Trophoblast cell (in vitro differentiated cells and primary cell): ENCODE measurements at regions not wholly inside any gene's neighbourhood (a gene's known extent, or its start where the extent isn't known, plus 50 kb on each side); places are given as distances from the start of the nearest gene placed in this dataset.

ENCODE experiments used
- DNase-seq, 2 donors: peaks; one replicate each; pipeline ENCODE4 v3.0.0-alpha.2; 2016
- H2AFZ ChIP-seq: 2 replicates; pipeline ENCODE4 v1.6.1; 2013; ENCODE audit warnings: low read length, moderate library complexity, mild to moderate bottlenecking; ENCODE audit not compliant: insufficient read depth, poor library complexity
- H2AK5ac ChIP-seq: 2 replicates; pipeline ENCODE4 v1.6.1; 2013; ENCODE audit warnings: mild to moderate bottlenecking, low read length
- H2BK120ac ChIP-seq: 2 replicates; pipeline ENCODE4 v1.6.1; 2013; ENCODE audit warnings: low read length, mild to moderate bottlenecking, moderate library complexity; ENCODE audit not compliant: insufficient read depth, poor library complexity
- H2BK12ac ChIP-seq: 2 replicates; pipeline ENCODE4 v1.6.1; 2013; ENCODE audit warnings: mild to moderate bottlenecking, low read length, moderate library complexity
- H2BK5ac ChIP-seq: 2 replicates; pipeline ENCODE4 v1.6.1; 2013; ENCODE audit warnings: low read length, low read depth, moderate library complexity, mild to moderate bottlenecking; ENCODE audit not compliant: poor library complexity
- H3K14ac ChIP-seq: 2 replicates; pipeline ENCODE4 v1.6.1; 2013; ENCODE audit warnings: mild to moderate bottlenecking, low read length
- H3K18ac ChIP-seq: 2 replicates; pipeline ENCODE4 v1.6.1; 2013; ENCODE audit warnings: mild to moderate bottlenecking, low read length
- H3K23ac ChIP-seq: 2 replicates; pipeline ENCODE4 v1.6.1; 2013; ENCODE audit warnings: low read length
- H3K27ac ChIP-seq: 2 replicates; pipeline ENCODE4 v1.5.1; 2013; ENCODE audit warnings: low read depth, mild to moderate bottlenecking, inconsistent platforms, low read length, moderate library complexity
- H3K27me3 ChIP-seq: 2 replicates; pipeline ENCODE4 v1.6.1; 2013; ENCODE audit warnings: inconsistent platforms, mild to moderate bottlenecking, low read length, moderate library complexity; ENCODE audit not compliant: insufficient read depth
- H3K36me3 ChIP-seq, 2 experiments: 1 replicate in 1 of 2; 2 replicates in 1 of 2; pipeline ENCODE4 v1.6.1; 2013; ENCODE audit warnings: low read length in 2 of 2, mild to moderate bottlenecking in 2 of 2, moderate library complexity in 1 of 2; ENCODE audit not compliant: insufficient read depth in 2 of 2, control insufficient read depth in 1 of 2
- H3K4ac ChIP-seq: 2 replicates; pipeline ENCODE4 v1.6.1; 2013; ENCODE audit warnings: low read depth, mild to moderate bottlenecking, low read length, moderate library complexity
- H3K4me1 ChIP-seq, 2 experiments: 1 replicate in 1 of 2; 2 replicates in 1 of 2; pipeline ENCODE4 v1.6.1; 2013; ENCODE audit warnings: low read length in 2 of 2, mild to moderate bottlenecking in 2 of 2, moderate library complexity in 1 of 2; ENCODE audit not compliant: insufficient read depth in 2 of 2, control insufficient read depth in 1 of 2
- H3K4me2 ChIP-seq: 2 replicates; pipeline ENCODE4 v1.6.1; 2013; ENCODE audit warnings: inconsistent platforms, mild to moderate bottlenecking, low read length, moderate library complexity
- H3K4me3 ChIP-seq: 2 replicates; pipeline ENCODE4 v1.5.1; 2013; ENCODE audit warnings: mild to moderate bottlenecking, low read depth, low read length, inconsistent platforms
- H3K79me1 ChIP-seq: one replicate; pipeline ENCODE4 v1.6.1; 2013; ENCODE audit warnings: low read length
- H3K79me2 ChIP-seq: 2 replicates; pipeline ENCODE4 v1.6.1; 2013; ENCODE audit warnings: low read length, mild to moderate bottlenecking; ENCODE audit not compliant: control insufficient read depth, insufficient read depth, poor library complexity
- H3K9ac ChIP-seq: 2 replicates; pipeline ENCODE4 v1.6.1; 2013; ENCODE audit warnings: mild to moderate bottlenecking, low read length
- H3K9me3 ChIP-seq: 2 replicates; pipeline ENCODE4 v1.6.1; 2013; ENCODE audit warnings: low read depth, mild to moderate bottlenecking, control low read depth, inconsistent platforms, low read length; ENCODE audit not compliant: insufficient read depth
- H4K12ac ChIP-seq: 2 replicates; pipeline ENCODE4 v1.6.1; 2013; ENCODE audit warnings: low read depth, mild to moderate bottlenecking, low read length, moderate library complexity
- H4K8ac ChIP-seq: 2 replicates; pipeline ENCODE4 v1.6.1; 2013; ENCODE audit warnings: low read depth, mild to moderate bottlenecking, low read length, moderate library complexity
- H4K91ac ChIP-seq: one replicate; pipeline ENCODE4 v1.6.1; 2013; ENCODE audit warnings: low read depth, mild to moderate bottlenecking, low read length, moderate library complexity
- WGBS: extraction: QIAGEN DNeasy Blood & Tissue Kit; methylation state at CpG from one replicate; pipeline ENCODE4 v1.1.7; 2013; ENCODE audit warnings: missing lambda C conversion rate; ENCODE audit not compliant: insufficient read length, insufficient coverage; ENCODE audit errors: extremely low coverage; 5-methylcytosine and 5-hydroxymethylcytosine counted together

- Histone ChIP-seq H3K27me3 (no peaks in the 10 kb centered on the region), H2AFZ (no peak overlapping the region), H2AK5ac (no peak overlapping the region), H2BK12ac (no peak overlapping the region), H2BK5ac (no peak overlapping the region), H3K18ac (no peak overlapping the region), H3K4me2 (no peak overlapping the region), H3K27ac (no peak overlapping the region), H3K79me2 (no peaks in the 10 kb centered on the region), H2BK120ac (no peak overlapping the region), H4K91ac (no peak overlapping the region), H3K14ac (no peak overlapping the region), H3K4me1 (peaks cover 2 to 3% of the 10 kb centered on the region in 2 experiments), H4K8ac (no peak overlapping the region), H3K9me3 (no peaks in the 10 kb centered on the region), H4K12ac (no peak overlapping the region), H3K4ac (no peak overlapping the region), H3K9ac (no peak overlapping the region), H3K79me1 (no peaks in the 10 kb centered on the region), H3K23ac (no peak overlapping the region), H3K4me3 (no peak overlapping the region), H3K36me3 (no peaks in the 10 kb centered on the region)
- no CpG with 5 or more reads among the region's 6 CpGs for WGBS
- no peak for DNase-seq
Observed at GRCh38 chr17:6241381-6241780, 171.2 kb downstream of the WSCD1 start.

- H3K27me3 ChIP-seq = no peaks in the 10 kb centered on the region
Observed at GRCh38 chr17:6240601-6241000, 170.4 kb downstream of the WSCD1 start.

GRCh38 chr17:6240001-6240400 is 169.8 kb downstream of the WSCD1 start:
- H3K4me2 ChIP-seq = no peak overlapping the region
- H3K4ac ChIP-seq = no peak overlapping the region
- H4K12ac ChIP-seq = no peak overlapping the region
- H3K9me3 ChIP-seq = no peaks in the 10 kb centered on the region
- H2AFZ ChIP-seq = no peak overlapping the region
- DNase-seq = no peak
- no peak overlapping the region for H3K18ac ChIP-seq
- H3K14ac ChIP-seq = no peak overlapping the region
- H4K8ac ChIP-seq = no peak overlapping the region
- no peak overlapping the region for H3K27ac ChIP-seq
- H3K79me1 ChIP-seq = no peaks in the 10 kb centered on the region
- no peak overlapping the region for H4K91ac ChIP-seq
- H3K4me1 ChIP-seq = peaks cover 2 to 3% of the 10 kb centered on the region in 2 experiments
- no peak overlapping the region for H2AK5ac ChIP-seq
- H3K27me3 ChIP-seq = no peaks in the 10 kb centered on the region
- no peaks in the 10 kb centered on the region for H3K36me3 ChIP-seq
- no peak overlapping the region for H2BK12ac ChIP-seq
- no peak overlapping the region for H3K4me3 ChIP-seq
- H3K79me2 ChIP-seq = no peaks in the 10 kb centered on the region
- no peak overlapping the region for H2BK120ac ChIP-seq
- WGBS = no CpG with 5 or more reads among the region's 3 CpGs
- H3K23ac ChIP-seq = no peak overlapping the region
- H2BK5ac ChIP-seq = no peak overlapping the region
- H3K9ac ChIP-seq = no peak overlapping the region

More at GRCh38 chr17:6240601-6241000, 170.4 kb downstream of the WSCD1 start:
- Histone ChIP-seq H2AK5ac (no peak overlapping the region), H3K9me3 (no peaks in the 10 kb centered on the region), H3K4me2 (no peak overlapping the region), H3K79me1 (no peaks in the 10 kb centered on the region), H2BK120ac (no peak overlapping the region), H3K18ac (no peak overlapping the region), H3K36me3 (no peaks in the 10 kb centered on the region), H3K9ac (no peak overlapping the region), H3K4me1 (peaks cover 2 to 3% of the 10 kb centered on the region in 2 experiments), H3K4ac (no peak overlapping the region), H3K4me3 (no peak overlapping the region), H2AFZ (no peak overlapping the region), H2BK12ac (no peak overlapping the region), H2BK5ac (no peak overlapping the region), H3K79me2 (no peaks in the 10 kb centered on the region), H3K27ac (no peak overlapping the region), H4K12ac (no peak overlapping the region), H4K91ac (no peak overlapping the region), H3K23ac (no peak overlapping the region), H3K14ac (no peak overlapping the region), H4K8ac (no peak overlapping the region)
- WGBS = no CpG with 5 or more reads among the region's 10 CpGs
- no peak for DNase-seq

- no CpG with 5 or more reads among the region's 10 CpGs for WGBS
Observed at GRCh38 chr17:6239241-6239798, 169.1 kb downstream of the WSCD1 start.

More at GRCh38 chr17:6239241-6239798, 169.1 kb downstream of the WSCD1 start:
- no peak for DNase-seq
- Histone ChIP-seq H2AK5ac (no peak overlapping the region), H3K4me2 (no peak overlapping the region), H2BK12ac (no peak overlapping the region), H3K23ac (no peak overlapping the region), H2BK5ac (no peak overlapping the region), H3K9me3 (no peaks in the 10 kb centered on the region), H3K36me3 (no peaks in the 10 kb centered on the region), H3K9ac (no peak overlapping the region), H3K27ac (no peak overlapping the region), H3K4ac (no peak overlapping the region), H3K79me1 (no peaks in the 10 kb centered on the region), H3K79me2 (no peaks in the 10 kb centered on the region), H4K12ac (no peak overlapping the region), H3K4me3 (no peak overlapping the region), H4K91ac (no peak overlapping the region), H4K8ac (no peak overlapping the region), H3K18ac (no peak overlapping the region), H3K27me3 (no peaks in the 10 kb centered on the region), H2BK120ac (no peak overlapping the region), H2AFZ (no peak overlapping the region), H3K14ac (no peak overlapping the region), H3K4me1 (peaks cover 0 to 3% of the 10 kb centered on the region in 2 experiments)
